ENCODE measurements at regions not wholly inside any gene's neighbourhood (a gene's known extent, or its start where the extent isn't known, plus 50 kb on each side); places are given as distances from the start of the nearest gene placed in this dataset.

DNA sequence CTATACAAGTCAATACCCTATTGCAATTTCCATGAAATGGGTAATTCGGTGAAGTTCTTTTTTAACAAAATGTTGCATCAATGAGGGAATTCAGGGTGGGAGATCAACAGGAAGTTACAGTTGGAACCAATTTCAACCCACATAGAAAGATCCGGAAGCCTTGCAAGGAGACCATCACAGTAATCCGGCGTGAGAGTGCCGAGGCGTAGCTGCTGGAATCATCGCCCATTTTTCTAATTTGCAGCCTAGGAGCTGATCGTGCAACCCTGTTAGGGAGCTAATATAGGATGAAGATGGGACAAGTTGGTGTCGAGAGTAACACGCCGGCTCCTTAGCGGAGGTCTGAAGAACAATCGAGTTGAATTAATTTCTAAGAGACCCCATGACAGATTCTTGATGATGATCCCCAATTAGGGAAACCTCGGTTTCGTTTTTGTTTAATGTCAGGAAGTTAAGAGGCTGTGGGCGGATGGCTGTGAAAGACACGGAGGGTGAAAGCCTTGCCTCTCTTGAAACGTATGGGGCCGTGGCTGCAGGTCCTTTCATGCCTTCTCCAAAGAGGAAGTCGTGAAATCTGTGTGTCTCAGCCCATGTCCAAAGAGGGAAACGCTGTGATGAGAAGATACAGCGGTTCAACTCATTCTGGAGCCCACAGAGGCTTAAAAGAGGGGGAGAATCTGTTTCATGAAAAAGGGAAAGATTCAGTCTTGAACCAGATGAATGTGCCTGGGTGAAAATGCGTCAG is 51.2 kb upstream of the CARD11 start:
- ATAC-seq: peak; percentile 67
- TF ChIP-seq, protein P1, sequence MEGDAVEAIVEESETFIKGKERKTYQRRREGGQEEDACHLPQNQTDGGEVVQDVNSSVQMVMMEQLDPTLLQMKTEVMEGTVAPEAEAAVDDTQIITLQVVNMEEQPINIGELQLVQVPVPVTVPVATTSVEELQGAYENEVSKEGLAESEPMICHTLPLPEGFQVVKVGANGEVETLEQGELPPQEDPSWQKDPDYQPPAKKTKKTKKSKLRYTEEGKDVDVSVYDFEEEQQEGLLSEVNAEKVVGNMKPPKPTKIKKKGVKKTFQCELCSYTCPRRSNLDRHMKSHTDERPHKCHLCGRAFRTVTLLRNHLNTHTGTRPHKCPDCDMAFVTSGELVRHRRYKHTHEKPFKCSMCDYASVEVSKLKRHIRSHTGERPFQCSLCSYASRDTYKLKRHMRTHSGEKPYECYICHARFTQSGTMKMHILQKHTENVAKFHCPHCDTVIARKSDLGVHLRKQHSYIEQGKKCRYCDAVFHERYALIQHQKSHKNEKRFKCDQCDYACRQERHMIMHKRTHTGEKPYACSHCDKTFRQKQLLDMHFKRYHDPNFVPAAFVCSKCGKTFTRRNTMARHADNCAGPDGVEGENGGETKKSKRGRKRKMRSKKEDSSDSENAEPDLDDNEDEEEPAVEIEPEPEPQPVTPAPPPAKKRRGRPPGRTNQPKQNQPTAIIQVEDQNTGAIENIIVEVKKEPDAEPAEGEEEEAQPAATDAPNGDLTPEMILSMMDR (IDR thresholded peaks at IDR 0.05): no peak
- Histone ChIP-seq H3K36me3 (ENCODE audit: low read depth) (no peaks in the 10 kb centered on the region), H3K9me3 (no peaks in the 10 kb centered on the region), H3K4me1 (ENCODE audit: low read depth) (no peaks in the 10 kb centered on the region), H3K4me3 (no peak overlapping the region)
- peak in 1 of 3 donors; percentile 33 for DNase-seq
- intact Hi-C loops (cut with DNase I, micrococcal nuclease): no loop called here

DNA sequence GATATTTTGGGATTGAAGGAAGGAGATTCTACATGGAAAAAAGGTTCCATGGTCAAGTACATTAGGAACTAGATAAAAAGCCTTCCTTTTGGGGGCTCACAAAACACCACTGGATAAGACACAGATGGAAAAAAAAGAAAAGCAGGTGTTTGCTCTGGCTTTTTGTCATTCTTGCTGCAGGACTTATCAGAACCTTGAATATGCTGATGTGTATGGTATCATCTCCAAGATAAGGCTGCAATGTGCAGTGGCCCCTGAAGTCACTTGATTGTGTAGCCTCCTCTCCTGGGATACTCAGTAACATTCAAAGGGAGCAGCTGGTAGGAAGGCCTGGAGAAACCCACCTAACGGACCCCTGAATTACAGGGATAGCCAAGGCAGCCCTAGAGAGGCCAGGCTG is 54.1 kb upstream of the CARD11 start:
- ATAC-seq (no peak), DNase-seq (no peak)
- no peak overlapping the region for H3K4me3 ChIP-seq
- no peaks in the 10 kb centered on the region for H3K4me1 ChIP-seq (ENCODE audit: low read depth)
- intact Hi-C loops (cut with DNase I, micrococcal nuclease): no loop called here
- no peaks in the 10 kb centered on the region for H3K9me3 ChIP-seq
- H3K36me3 ChIP-seq (ENCODE audit: low read depth): no peaks in the 10 kb centered on the region
- TF ChIP-seq, protein P1 (IDR thresholded peaks at IDR 0.05): no peak

DNA sequence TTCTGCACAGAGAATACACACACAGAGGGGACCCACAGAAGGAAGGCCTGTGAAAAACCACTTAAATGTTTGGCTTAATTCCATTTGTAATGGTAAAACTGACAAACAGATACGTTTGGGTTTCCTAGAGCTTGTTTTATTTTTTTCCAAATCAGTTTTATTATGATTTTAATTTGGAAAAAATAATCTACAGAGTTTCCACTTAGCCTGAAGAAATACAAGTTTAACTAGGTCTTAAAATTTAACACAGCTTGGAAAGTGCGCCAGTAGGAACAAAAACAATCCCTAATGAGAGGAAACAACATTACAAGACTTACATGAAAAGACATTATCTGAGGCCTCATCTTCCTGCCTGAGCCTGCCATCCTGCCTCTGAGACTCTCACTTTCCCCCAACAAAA is 58.5 kb upstream of the CARD11 start:
- DNase-seq (no peak), ATAC-seq (no peak)
- no peaks in the 10 kb centered on the region for H3K36me3 ChIP-seq (ENCODE audit: low read depth)
- no peak overlapping the region for H3K4me3 ChIP-seq
- TF ChIP-seq, protein P1 (IDR thresholded peaks at IDR 0.05): no peak
- intact Hi-C loops (cut with DNase I, micrococcal nuclease): no loop called here
- no peaks in the 10 kb centered on the region for H3K4me1 ChIP-seq (ENCODE audit: low read depth)
- H3K9me3 ChIP-seq: no peaks in the 10 kb centered on the region

DNA sequence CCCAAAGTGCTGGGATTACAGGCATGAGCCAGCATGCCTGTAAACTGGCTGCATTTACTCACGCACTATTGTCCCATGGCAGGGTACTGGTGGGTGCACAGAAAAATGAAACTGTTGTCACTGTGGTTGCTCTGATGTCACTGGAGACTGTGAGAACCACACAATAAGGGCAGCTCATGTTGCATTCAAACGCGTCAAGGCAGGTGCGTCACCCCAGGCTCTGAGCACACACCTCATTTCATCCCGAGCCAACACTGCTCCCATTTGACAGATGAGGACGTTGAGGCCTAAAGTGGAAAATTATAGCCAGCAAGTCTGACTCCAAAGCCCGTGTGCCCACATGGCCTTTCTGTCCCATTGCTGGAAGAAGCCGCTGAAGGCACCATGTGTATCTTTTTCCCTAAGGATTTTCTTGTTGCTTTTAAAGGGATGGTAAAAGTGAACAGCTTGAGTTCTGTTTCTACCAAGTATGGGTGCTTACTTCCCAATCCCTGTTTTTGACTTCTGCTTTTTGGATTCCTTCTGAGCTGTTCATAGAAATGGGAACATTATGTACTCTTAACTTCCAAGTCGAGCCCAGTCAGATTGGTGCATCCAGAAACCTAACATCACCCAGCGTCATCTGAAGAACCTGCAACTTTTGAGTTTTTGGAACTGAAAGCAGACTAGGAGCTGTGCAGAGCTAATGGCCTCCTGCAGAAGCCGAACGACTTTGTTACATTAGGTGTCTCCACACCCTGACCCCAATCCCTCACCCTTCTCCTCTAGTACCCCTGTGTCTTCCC is 60.1 kb upstream of the CARD11 start:
- ATAC-seq: peak; percentile 19
- intact Hi-C loops (cut with DNase I, micrococcal nuclease): no loop called here

DNA sequence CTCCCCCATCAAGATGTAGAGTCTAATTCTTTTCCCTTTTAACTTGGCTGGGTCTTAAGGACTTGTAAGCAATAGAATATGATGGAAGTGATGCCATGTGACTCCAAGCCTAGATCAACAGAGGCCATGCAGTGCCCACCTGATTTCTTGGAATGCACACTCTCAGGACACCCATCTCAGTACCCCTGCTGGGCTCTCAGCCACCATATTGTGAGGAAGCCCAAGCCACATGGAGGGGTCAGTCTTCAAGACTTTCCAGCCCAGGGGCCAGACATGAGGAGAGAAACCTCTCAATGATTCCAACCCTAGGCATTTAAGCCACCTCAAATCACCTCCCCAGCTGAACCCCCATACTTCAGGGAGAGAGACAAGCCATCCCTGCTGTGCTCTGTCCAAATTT is 62.2 kb upstream of the CARD11 start:
- TF ChIP-seq, protein P1 (IDR thresholded peaks at IDR 0.05): no peak
- intact Hi-C loops (cut with DNase I, micrococcal nuclease): no loop called here
- DNase-seq (no peak), ATAC-seq (no peak)
- no peaks in the 10 kb centered on the region for H3K36me3 ChIP-seq (ENCODE audit: low read depth)
- no peak overlapping the region for H3K4me3 ChIP-seq
- H3K4me1 ChIP-seq (ENCODE audit: low read depth): no peaks in the 10 kb centered on the region
- H3K9me3 ChIP-seq: no peaks in the 10 kb centered on the region

More for the DNA sequence above, 60.1 kb upstream of the CARD11 start:
- no peak for DNase-seq
- Histone ChIP-seq H3K9me3 (no peaks in the 10 kb centered on the region), H3K4me1 (ENCODE audit: low read depth) (no peaks in the 10 kb centered on the region), H3K4me3 (no peak overlapping the region), H3K36me3 (ENCODE audit: low read depth) (no peaks in the 10 kb centered on the region)
- TF ChIP-seq, protein P1 (IDR thresholded peaks at IDR 0.05): no peak

Measured in mucosa of descending colon (tissue), 3 donors.